ENCODE measurements at regions not wholly inside any gene's neighbourhood (a gene's known extent, or its start where the extent isn't known, plus 50 kb on each side); places are given as distances from the start of the nearest gene placed in this dataset.

- H3K9me3 ChIP-seq: no peaks in the 10 kb centered on the region
- no peaks in the 10 kb centered on the region for H3K4me1 ChIP-seq (replicated peaks)
- H3K27ac ChIP-seq: no peak overlapping the region
- no peak for DNase-seq (ENCODE audit: low spot score)
- no peak for TF ChIP-seq POLR2AphosphoS5 (IDR thresholded peaks at IDR 0.05)
- H3K36me3 ChIP-seq: no peaks in the 10 kb centered on the region
- WGBS: 67% methylated on average over 3 of the region's 3 CpGs
- no peak overlapping the region for H3K4me3 ChIP-seq
- intact Hi-C loops (cut with DNase I): no loop called here
- H3K27me3 ChIP-seq (replicated peaks; ENCODE audit: insufficient read depth): no peaks in the 10 kb centered on the region
These were observed 387.1 kb downstream of the PPP3CA start for GRCh38 chr4:100960232-100960631.

- 75% methylated on average over 2 of the region's 2 CpGs for WGBS
- Histone ChIP-seq H3K27ac (no peak overlapping the region), H3K36me3 (no peaks in the 10 kb centered on the region), H3K27me3 (replicated peaks; ENCODE audit: insufficient read depth) (no peaks in the 10 kb centered on the region), H3K9me3 (no peaks in the 10 kb centered on the region), H3K4me3 (no peak overlapping the region), H3K4me1 (replicated peaks) (no peaks in the 10 kb centered on the region)
- TF ChIP-seq CTCF (IDR thresholded peaks at IDR 0.05) (no peak), POLR2A (IDR thresholded peaks at IDR 0.05) (no peak), POLR2AphosphoS5 (IDR thresholded peaks at IDR 0.05) (no peak)
- no peak for DNase-seq (ENCODE audit: low spot score)
- intact Hi-C loops (cut with DNase I): no loop called here
These were observed 393.3 kb downstream of the PPP3CA start for GRCh38 chr4:100954046-100954445.

- TF ChIP-seq POLR2AphosphoS5 (IDR thresholded peaks at IDR 0.05) (no peak), POLR2A (IDR thresholded peaks at IDR 0.05) (no peak), CTCF (IDR thresholded peaks at IDR 0.05) (no peak)
- no peaks in the 10 kb centered on the region for H3K27me3 ChIP-seq (replicated peaks; ENCODE audit: insufficient read depth)
- no peak for DNase-seq (ENCODE audit: low spot score)
- intact Hi-C loops (cut with DNase I): no loop called here
- H3K4me3 ChIP-seq: no peak overlapping the region
- H3K4me1 ChIP-seq (replicated peaks): no peaks in the 10 kb centered on the region
- no peaks in the 10 kb centered on the region for H3K9me3 ChIP-seq
- no peaks in the 10 kb centered on the region for H3K36me3 ChIP-seq
- no peak overlapping the region for H3K27ac ChIP-seq
These were observed 393.7 kb downstream of the PPP3CA start for GRCh38 chr4:100953616-100954015.

GRCh38 chr4:100952590-100952989, 394.7 kb downstream of the PPP3CA start:
- TF ChIP-seq CTCF (IDR thresholded peaks at IDR 0.05) (no peak), POLR2AphosphoS5 (IDR thresholded peaks at IDR 0.05) (no peak), POLR2A (IDR thresholded peaks at IDR 0.05) (no peak)
- Histone ChIP-seq H3K27ac (no peak overlapping the region), H3K36me3 (no peaks in the 10 kb centered on the region), H3K27me3 (replicated peaks; ENCODE audit: insufficient read depth) (no peaks in the 10 kb centered on the region), H3K4me1 (replicated peaks) (no peaks in the 10 kb centered on the region), H3K9me3 (no peaks in the 10 kb centered on the region), H3K4me3 (no peak overlapping the region)
- DNase-seq (ENCODE audit: low spot score): no peak
- intact Hi-C loops (cut with DNase I): no loop called here
- over 99% methylated on average over 4 of the region's 4 CpGs for WGBS

GRCh38 chr4:100949350-100949935, 397.9 kb downstream of the PPP3CA start:
- intact Hi-C loops (cut with DNase I): no loop called here
- Histone ChIP-seq H3K4me3 (no peak overlapping the region), H3K27ac (no peak overlapping the region), H3K4me1 (replicated peaks) (no peaks in the 10 kb centered on the region), H3K36me3 (no peaks in the 10 kb centered on the region), H3K27me3 (replicated peaks; ENCODE audit: insufficient read depth) (no peaks in the 10 kb centered on the region), H3K9me3 (no peaks in the 10 kb centered on the region)
- no peak for TF ChIP-seq POLR2A (IDR thresholded peaks at IDR 0.05)
- no peak for TF ChIP-seq CTCF (IDR thresholded peaks at IDR 0.05)
- TF ChIP-seq POLR2AphosphoS5 (IDR thresholded peaks at IDR 0.05): no peak
- no peak for DNase-seq (ENCODE audit: low spot score)
- 61% methylated on average over 3 of the region's 3 CpGs for WGBS

All from prostate gland (tissue), 2 donors.